RCC 7860 (cell line): ENCODE measurements at regions not wholly inside any gene's neighbourhood (a gene's known extent, or its start where the extent isn't known, plus 50 kb on each side); places are given as distances from the start of the nearest gene placed in this dataset.
"Not testable (repeated sequence)": the region's sequence is repeated elsewhere in the genome, so short reads cannot be mapped to it uniquely, and the experiment has no call there.

Experiments
- DNase-seq: peaks from one replicate; pipeline ENCODE4 v3.0.0-alpha.2; 2015; ENCODE audit warnings: low spot score
- FAIRE-seq: peaks from 2 replicates; lab custom pipeline; 2012; peaks lifted over from hg19 to GRCh38; lab: Jason Lieb, UNC

DNA sequence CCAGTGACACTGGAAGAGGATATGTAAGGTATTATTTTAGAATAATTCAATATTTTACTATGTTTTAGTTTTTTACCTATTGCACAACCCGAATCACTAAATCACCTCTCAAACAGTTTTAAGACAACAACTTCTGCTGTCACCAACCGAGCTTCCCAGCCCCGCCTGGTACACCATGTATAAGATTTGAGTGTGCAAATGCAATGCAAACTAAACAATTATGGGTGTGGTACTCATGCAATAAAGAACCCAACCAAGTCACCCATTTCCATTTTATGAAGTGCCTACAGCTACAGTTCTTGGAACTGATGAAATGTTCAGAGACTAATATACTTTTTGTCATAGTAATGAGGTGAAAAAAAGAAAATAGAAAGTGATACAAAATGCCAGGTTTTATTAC lies 256.2 kb downstream of the TAFA4 start:
- FAIRE-seq (no peak), DNase-seq (no peak)

- FAIRE-seq (no peak), DNase-seq (no peak)
Observed at GRCh38 chr3:68667346-68667745, 265.0 kb downstream of the TAFA4 start.

DNA sequence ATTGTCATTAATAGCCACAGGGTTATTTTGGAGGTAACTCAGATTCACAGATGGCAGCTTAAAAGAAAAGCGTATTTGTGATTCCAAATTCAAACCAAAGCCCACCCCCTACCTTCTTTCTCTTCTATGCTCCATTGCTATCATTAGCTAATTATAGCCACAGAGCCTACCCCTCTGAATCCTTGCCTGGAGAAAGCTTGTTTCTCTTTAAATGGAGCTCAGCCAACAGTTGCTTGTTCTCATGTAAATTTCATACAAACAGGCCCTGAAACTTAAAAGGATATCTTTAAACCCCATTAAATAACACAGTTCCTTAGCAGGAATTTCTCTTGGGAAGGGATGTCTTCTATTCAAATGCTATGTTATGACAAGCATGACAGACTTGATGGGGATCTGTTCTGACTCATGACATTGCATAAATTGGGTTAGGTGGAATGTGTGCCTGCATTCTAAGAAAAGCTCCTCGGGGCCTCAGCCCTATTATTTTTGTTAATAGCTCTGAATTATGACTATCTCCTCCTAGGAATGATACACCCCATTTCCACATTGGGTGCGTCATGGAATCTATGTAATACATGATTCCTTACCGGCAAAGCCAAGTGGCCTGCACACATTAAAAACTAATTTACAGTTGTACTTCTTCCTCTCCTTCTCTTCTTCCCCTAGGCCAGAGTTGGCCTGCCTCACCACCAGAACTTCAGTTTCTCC lies 265.8 kb downstream of the TAFA4 start:
- no peak for FAIRE-seq
- DNase-seq = no peak

- DNase-seq (no peak), FAIRE-seq (no peak)
Observed at GRCh38 chr3:68664276-68664675, 268.1 kb downstream of the TAFA4 start.

DNA sequence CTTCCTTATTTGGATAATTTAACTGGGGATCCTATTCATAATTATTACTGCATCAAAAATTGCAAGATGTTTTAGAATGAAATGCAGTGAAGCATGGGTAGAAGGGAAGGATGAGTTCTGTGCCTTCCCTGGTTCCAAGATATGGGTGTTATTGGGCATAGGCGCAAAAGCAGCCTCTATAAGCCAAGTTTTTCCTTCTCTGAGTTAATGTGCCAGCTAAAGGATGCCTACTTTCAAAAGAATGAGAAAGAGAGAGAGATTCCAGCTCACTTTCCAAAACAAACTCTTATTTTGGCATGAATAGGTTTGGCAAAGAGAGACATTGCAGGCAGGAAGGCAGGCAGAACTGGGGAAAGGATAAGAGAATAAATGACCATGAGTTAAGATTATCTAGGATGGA lies 270.2 kb downstream of the TAFA4 start:
- no peak for DNase-seq
- FAIRE-seq = no peak

DNA sequence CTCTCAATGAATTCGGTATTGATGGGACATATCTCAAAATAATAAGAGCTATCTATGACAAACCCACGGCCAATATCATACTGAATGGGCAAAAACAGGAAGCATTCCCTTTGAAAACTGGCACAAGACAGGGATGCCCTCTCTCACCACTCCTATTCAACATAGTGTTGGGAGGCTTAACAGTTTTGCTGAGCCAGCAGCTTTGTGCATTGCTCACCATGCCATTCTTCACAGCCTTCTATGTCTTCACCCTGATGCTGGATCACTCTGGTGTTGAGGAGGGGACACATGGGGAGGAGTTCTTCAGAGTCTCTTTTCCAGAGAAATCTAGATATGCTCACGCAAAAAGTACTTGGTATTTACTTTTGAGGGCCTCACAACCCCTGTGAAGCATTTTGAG lies 281.7 kb downstream of the TAFA4 start:
- DNase-seq, FAIRE-seq: not testable (repeated sequence)

GRCh38 chr3:68648494-68648893 lies 283.9 kb downstream of the TAFA4 start:
- DNase-seq (no peak), FAIRE-seq (no peak)

GRCh38 chr3:68631850-68632545 lies 300.3 kb downstream of the TAFA4 start:
- FAIRE-seq = no peak
- no peak for DNase-seq

- DNase-seq = no peak
- no peak for FAIRE-seq
Observed at GRCh38 chr3:68620211-68620610, 312.1 kb downstream of the TAFA4 start.

DNA sequence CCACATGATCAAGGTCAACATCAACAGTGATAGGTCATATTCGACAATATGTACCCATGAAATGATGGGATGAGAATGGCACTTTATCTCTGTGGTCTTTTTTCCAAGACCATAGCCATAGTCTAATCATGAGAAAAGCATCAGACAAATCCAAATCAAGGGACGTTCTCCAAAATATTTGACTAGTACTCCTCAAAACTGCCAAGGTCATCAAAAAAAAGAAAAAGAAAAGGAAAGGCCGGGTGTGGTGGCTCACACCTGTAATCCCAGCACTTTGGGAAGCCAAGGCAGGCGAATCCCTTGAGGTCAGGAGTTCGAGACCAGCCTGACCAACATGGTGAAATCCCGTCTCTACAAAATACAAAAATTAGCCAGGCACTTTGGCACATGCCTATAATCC lies 318.3 kb downstream of the TAFA4 start:
- DNase-seq (no peak), FAIRE-seq (no peak)

DNA sequence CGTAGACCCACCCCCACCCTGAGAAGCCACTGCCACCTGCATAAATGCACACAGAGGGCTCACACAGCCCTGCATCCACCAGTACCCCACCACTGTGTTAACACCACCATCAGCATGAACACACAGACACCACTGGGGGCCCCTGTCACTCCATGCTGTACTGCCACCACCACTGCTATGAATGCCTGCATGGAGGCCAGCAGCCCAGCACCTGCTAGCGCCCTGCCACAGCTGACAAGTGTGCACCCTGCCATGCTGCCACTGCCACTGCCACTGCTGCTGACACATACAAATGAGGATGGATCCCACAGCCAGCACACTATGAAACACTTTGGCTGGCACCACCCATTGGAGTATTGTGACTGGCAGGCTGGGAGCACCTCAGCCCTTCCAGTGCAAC lies 361.0 kb downstream of the TAFA4 start:
- FAIRE-seq = no peak
- DNase-seq = no peak

GRCh38 chr3:68560728-68561127 lies 371.6 kb downstream of the TAFA4 start:
- no peak for FAIRE-seq
- DNase-seq = no peak

DNA sequence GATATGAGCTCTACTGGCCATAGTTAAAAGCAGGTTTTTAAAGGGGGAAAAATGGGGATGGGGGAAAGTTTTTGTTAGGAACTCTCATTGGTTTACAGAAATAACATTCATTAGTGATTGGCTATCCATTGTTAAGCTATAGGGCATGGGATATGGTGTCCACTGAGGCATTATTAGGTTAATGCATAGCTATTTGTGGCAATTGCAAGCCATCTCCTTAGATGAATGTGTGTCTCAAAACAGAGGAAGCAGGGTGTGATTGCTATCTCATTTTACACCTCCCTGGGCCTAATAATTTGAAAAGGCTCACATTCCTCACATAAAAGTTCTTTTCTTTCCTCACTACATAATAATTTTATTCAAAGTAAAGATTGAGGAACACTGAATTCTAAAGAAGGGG lies 396.6 kb downstream of the TAFA4 start:
- no peak for FAIRE-seq
- DNase-seq = no peak

DNA sequence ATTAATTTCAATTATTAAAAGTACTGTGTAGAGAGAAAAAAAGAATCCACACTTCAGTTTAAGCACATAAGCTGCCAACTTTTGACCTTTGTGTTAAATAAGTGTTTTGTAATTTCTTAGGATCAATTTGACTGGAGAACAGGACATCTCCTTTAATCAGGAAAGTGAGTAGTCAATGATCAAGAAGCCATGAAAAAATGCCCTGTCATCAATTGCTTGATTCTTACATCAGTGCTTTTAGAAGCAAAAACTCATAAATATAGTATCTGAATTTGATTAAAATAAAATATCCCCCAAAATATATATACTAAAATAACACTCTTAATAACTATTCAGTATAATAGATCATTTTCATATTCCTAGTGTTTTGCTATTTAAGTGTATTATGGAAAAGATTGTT lies 409.0 kb downstream of the TAFA4 start:
- FAIRE-seq (no peak), DNase-seq (no peak)

DNA sequence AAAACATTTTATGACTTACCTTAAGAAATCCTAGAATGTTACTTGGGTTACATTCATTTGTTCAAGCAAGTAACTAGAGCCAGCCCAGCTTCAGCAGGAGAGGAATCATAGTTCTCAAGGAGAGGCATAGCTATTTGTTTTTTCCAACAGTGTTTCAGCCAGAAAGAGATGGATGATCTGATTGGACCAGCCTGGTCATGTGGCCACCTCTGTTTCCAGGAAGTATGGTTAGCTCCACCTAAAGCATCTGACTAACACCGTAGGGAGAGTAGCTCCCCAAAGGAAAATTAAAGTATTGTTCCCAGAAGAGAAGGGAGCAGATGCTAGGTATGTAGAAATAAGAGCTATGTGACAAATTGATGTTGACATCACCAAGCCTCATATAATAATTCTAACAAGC lies 417.1 kb downstream of the TAFA4 start:
- DNase-seq (no peak), FAIRE-seq (no peak)

GRCh38 chr3:68504201-68504600 lies 428.1 kb downstream of the TAFA4 start:
- DNase-seq = no peak
- no peak for FAIRE-seq

DNA sequence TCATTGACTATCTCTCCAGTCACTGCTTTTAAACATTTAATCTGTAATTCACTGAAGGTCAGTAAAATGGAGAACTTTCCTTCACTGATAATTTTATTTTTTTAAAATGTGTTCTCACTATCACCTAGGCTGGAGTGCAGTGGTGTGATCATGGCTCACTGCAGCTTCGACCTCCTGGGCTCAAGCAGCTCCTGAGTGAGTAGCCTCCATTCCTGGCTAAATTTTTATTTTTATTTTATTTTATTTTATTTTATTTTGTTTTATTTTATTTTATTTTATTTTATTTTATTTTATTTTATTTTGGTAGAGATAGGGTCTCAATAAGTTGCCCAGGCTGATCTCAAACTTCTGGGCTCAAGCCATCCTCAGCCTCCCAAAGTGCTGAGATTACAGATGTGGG lies 446.5 kb downstream of the TAFA4 start:
- not testable (repeated sequence) for FAIRE-seq, DNase-seq

DNA sequence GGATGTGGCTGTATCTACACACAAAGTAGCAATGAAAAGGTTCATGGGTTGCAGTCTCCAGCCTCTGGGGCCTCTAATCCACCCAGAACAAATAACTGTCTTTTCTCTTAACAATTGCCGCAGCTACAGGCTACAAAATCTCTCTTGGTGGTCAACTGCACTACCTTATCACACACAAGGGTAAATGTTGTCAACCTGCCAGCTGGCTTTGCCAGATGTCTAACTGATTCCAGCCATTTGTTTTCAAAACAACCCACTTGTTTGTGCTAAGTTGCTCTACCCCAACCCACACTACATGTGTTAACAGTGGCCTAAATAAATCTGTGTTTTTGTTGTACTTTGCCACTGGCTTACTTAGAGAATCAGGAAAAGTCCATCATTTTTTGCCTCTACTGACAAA lies 447.3 kb downstream of the TAFA4 start:
- no peak for FAIRE-seq
- DNase-seq = no peak

DNA sequence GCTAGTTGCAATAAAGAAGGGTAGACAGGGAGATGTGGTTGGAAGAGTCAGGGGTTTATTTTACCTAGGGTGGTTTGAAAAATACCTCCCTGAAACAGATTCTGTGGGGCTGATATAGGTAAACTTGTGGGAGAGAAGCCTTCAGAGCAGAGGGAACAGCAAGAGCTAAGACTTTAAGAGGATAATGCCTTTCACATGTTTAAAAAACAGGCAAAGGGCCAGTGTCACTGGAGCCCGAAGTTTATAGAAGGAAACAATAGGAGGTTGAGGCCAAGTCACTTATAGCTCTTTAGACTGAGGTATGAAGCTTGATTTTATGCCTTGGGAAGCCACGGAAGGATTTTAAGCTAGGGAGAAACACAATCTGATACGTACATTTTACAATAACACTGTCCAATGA lies 448.7 kb downstream of the TAFA4 start:
- FAIRE-seq (no peak), DNase-seq (no peak)

GRCh38 chr3:68483041-68483440 lies 449.3 kb downstream of the TAFA4 start:
- FAIRE-seq (no peak), DNase-seq (no peak)

DNA sequence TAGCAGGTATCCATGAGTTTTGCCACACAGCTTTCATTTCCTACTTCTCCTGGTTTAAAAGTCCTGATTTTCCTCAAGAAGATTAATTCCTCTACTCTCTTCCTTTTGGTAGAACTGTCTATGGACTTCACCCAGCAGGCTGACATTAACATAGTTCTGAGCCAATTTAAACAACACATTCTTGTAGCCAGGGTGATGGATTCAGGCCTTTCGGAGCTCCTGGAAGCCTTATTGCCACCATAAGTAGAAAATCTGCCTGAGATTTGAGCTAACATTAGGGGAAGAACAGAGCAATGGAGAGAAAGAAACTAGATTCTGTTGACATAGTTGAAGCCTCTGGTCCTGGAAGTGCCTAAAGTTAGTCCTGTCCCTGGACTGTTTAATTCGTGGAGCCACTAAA lies 449.8 kb downstream of the TAFA4 start:
- no peak for FAIRE-seq
- DNase-seq = no peak

- FAIRE-seq = no peak
Observed at GRCh38 chr3:68479779-68480178, 452.6 kb downstream of the TAFA4 start.

More at GRCh38 chr3:68479779-68480178, 452.6 kb downstream of the TAFA4 start:
- no peak for DNase-seq
